OCI-LY3 (cell line): ENCODE measurements at regions not wholly inside any gene's neighbourhood (a gene's known extent, or its start where the extent isn't known, plus 50 kb on each side); places are given as distances from the start of the nearest gene placed in this dataset.

Experiments
- H2AFZ ChIP-seq: fragments of 200-600, 300-600 bp; shearing (Covaris generic); 2 replicates; pipeline ENCODE4 v1.6.0; 2014; ENCODE audit warnings: antibody characterized with exemption, low read depth, low read length
- H3K27ac ChIP-seq: fragments of 200-600, 300-600 bp; sonication (generic); 2 replicates; pipeline ENCODE4 v1.5.1; 2014; ENCODE audit warnings: mild to moderate bottlenecking, low read length, moderate library complexity, mixed read lengths
- H3K27me3 ChIP-seq: fragments of 200-600, 300-600 bp; sonication (generic); 2 replicates; pipeline ENCODE4 v1.6.1; 2014; ENCODE audit warnings: low read depth, low read length, mixed read lengths
- H3K36me3 ChIP-seq: fragments of 200-600, 300-600 bp; sonication (generic); replicated peaks from 2 replicates; pipeline ENCODE3; 2014; ENCODE audit warnings: low read depth, low read length, mixed read lengths
- H3K4me1 ChIP-seq: fragments of 300-600, 200-600 bp; sonication (generic); 2 replicates; pipeline ENCODE4 v1.6.1; 2014; ENCODE audit warnings: low read length, mixed read lengths
- H3K4me2 ChIP-seq: fragments of 200-600, 300-600 bp; sonication (generic); 2 replicates; pipeline ENCODE4 v1.6.1; 2014; ENCODE audit warnings: low read length, mixed read lengths
- H3K4me3 ChIP-seq: fragments of 300-600, 200-600 bp; sonication (generic); 2 replicates; pipeline ENCODE4 v1.5.1; 2014; ENCODE audit warnings: antibody characterized with exemption, mild to moderate bottlenecking, low read length, moderate library complexity
- H3K79me2 ChIP-seq: fragments of 300-600, 200-600 bp; shearing (Covaris generic); 2 replicates; pipeline ENCODE4 v1.6.1; 2014; ENCODE audit warnings: mild to moderate bottlenecking, low read length, mixed read lengths
- H3K9ac ChIP-seq: fragments of 300-600, 200-600 bp; shearing (Covaris generic); 2 replicates; pipeline ENCODE4 v1.6.0; 2014; ENCODE audit warnings: mild to moderate bottlenecking, low read length, moderate library complexity
- H3K9me3 ChIP-seq: fragments of 200-600, 300-600 bp; shearing (Covaris generic); 2 replicates; pipeline ENCODE4 v1.6.1; 2014; ENCODE audit warnings: low read length, mixed read lengths; ENCODE audit not compliant: insufficient read depth
- H4K20me1 ChIP-seq: fragments of 200-600, 300-600 bp; sonication (generic); 2 replicates; pipeline ENCODE4 v1.6.1; 2016; ENCODE audit warnings: low read length, mixed read lengths; ENCODE audit not compliant: insufficient read depth
- EZH2phosphoT487 ChIP-seq: fragments of 200-600 bp; shearing (Covaris generic); IDR thresholded peaks from 2 replicates; pipeline ENCODE4 v1.6.1; 2018; ENCODE audit warnings: antibody characterized with exemption, mixed run types, low read depth
- TF ChIP-seq, protein P1 (sequence below): fragments of 200-600, 300-600 bp; sonication (generic); IDR thresholded peaks from 2 replicates; pipeline ENCODE4 v1.5.1; 2014; ENCODE audit warnings: antibody characterized with exemption, low read length, low read depth

DNA sequence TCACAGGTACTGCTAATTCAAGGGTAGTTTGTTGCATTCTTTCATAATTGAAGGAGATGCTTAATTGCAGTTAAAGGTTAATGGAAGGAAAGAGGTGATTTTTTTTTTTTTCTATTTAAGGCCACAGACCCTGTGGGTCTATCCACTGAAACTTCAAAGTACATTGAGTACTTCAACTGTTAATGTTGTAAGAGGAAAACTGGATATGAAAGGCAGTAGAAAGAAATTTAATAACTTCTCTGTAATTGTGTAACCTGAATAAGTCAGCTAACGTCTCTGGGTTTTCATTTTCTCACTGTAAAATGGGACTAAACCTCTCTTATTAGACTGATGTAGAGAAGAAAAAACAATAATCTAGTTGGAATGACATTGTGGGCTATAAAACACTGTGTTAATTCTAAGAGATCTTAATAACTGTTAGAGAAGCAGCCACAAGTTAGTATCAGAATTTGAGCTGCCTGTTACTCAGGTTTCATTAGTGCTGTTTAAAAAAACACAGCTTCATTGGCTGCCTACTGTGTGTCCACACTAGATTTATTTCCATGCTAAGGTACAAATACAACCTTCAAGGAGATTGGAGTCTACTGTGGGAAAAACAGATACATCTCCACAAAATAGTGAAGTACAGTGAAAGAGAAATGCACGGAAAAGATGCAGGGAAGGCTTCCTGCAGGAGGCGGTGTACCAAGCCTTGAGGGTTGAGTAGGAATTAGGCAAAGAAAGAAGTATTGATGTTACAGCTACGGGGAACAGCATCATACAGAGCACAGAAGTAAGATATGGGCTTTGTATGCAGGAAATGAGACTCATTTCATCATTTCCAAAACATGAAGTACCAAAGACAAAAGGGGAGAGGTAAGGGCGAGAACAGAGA is 483.6 kb downstream of the TAFA4 start:
- Histone ChIP-seq H3K9me3 (no peaks in the 10 kb centered on the region), H3K27me3 (no peaks in the 10 kb centered on the region), H3K79me2 (no peaks in the 10 kb centered on the region), H3K36me3 (no peaks in the 10 kb centered on the region), H3K4me3 (no peak overlapping the region), H4K20me1 (no peaks in the 10 kb centered on the region), H3K4me1 (no peaks in the 10 kb centered on the region), H3K4me2 (no peak overlapping the region), H3K9ac (no peak overlapping the region), H2AFZ (no peak overlapping the region), H3K27ac (no peak overlapping the region)
- TF ChIP-seq EZH2phosphoT487 = no peak
- TF ChIP-seq, protein P1, sequence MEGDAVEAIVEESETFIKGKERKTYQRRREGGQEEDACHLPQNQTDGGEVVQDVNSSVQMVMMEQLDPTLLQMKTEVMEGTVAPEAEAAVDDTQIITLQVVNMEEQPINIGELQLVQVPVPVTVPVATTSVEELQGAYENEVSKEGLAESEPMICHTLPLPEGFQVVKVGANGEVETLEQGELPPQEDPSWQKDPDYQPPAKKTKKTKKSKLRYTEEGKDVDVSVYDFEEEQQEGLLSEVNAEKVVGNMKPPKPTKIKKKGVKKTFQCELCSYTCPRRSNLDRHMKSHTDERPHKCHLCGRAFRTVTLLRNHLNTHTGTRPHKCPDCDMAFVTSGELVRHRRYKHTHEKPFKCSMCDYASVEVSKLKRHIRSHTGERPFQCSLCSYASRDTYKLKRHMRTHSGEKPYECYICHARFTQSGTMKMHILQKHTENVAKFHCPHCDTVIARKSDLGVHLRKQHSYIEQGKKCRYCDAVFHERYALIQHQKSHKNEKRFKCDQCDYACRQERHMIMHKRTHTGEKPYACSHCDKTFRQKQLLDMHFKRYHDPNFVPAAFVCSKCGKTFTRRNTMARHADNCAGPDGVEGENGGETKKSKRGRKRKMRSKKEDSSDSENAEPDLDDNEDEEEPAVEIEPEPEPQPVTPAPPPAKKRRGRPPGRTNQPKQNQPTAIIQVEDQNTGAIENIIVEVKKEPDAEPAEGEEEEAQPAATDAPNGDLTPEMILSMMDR = no peak

DNA sequence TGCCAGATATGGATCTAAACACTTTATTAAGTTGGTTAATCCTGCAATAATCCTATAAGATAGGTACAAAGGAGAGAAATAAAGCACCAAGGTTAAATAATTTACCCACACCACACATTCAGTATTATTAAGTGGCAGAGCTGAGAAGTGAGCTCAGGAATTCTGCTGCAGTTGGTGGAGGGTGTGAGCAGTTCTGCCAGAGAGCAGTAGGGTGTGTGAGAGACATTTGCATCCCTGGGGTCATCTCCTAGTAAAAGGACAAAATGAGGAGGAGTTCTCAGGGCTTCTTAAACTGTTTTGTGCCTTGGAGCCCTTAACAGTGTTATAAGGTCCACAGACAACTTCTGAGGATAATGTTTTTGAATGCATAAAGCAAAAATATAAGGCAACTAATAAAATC is 484.5 kb downstream of the TAFA4 start:
- TF ChIP-seq, protein P1 = no peak
- no peak for TF ChIP-seq EZH2phosphoT487
- no peaks in the 10 kb centered on the region for H3K36me3 ChIP-seq
- H2AFZ ChIP-seq = no peak overlapping the region
- no peak overlapping the region for H3K9ac ChIP-seq
- H3K79me2 ChIP-seq = no peaks in the 10 kb centered on the region
- H3K4me2 ChIP-seq = no peak overlapping the region
- no peak overlapping the region for H3K27ac ChIP-seq
- no peak overlapping the region for H3K4me3 ChIP-seq
- no peaks in the 10 kb centered on the region for H4K20me1 ChIP-seq
- H3K4me1 ChIP-seq = no peaks in the 10 kb centered on the region
- no peaks in the 10 kb centered on the region for H3K27me3 ChIP-seq
- H3K9me3 ChIP-seq = no peaks in the 10 kb centered on the region

DNA sequence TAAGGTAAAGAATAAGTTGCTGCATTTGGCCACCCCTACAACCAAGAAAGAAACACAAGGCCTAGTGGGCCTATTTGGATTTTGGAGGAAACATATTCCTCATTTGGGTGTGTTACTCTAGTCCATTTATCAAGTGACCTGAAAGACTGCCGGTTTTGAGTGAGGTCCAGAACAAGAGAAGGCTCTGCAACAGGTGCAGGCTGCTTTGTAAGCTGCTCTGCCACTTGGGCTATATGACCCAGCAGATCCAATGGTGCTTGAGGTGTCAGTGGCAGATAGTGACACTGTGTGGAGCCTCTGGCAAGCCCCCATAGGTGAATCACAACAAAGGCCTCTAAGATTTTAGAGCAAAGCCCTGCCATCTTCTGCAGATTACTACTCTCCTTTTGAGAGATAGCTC is 491.3 kb downstream of the TAFA4 start:
- TF ChIP-seq, protein P1 = no peak
- TF ChIP-seq EZH2phosphoT487 = no peak
- Histone ChIP-seq H3K4me1 (no peaks in the 10 kb centered on the region), H3K9me3 (no peaks in the 10 kb centered on the region), H4K20me1 (no peaks in the 10 kb centered on the region), H3K4me2 (no peak overlapping the region), H3K27ac (no peak overlapping the region), H2AFZ (no peak overlapping the region), H3K36me3 (no peaks in the 10 kb centered on the region), H3K4me3 (no peak overlapping the region), H3K27me3 (no peaks in the 10 kb centered on the region), H3K9ac (no peak overlapping the region), H3K79me2 (no peaks in the 10 kb centered on the region)

DNA sequence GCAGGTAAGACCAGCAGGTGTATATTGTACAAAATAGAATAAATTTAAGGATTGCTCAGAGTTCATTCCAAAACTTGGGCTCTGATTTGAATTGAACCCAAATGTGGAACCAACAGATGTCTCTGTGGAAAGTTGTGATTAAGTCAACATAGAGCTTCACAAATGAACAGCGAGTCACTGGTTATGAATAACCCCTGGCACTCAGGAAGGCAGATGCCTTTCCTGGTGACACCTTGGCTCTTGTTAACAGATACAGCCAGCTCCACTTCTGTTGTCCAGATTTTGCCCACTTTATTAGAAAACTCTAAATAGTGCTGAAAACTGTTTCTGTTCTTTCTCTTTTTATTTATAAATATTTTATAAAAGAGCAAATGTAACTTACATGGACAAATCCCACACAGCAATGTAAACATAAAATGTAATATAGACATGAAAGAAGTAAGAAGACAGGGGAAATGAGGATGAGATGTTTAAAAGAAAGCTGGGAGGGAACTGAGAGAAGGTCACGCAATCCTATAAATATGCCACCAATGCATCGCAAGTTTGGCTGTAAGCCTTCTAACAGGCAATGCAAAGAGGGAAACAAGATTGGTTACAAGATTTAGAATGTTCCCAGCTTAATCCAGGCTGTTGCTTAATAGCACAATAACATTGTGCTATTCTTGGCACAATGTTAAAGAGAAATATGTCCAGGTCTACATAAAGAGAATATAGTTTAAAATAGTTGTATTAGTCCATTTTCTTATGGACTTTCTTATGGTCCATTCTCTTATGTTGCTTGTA is 495.5 kb downstream of the TAFA4 start:
- Histone ChIP-seq H3K27me3 (no peaks in the 10 kb centered on the region), H2AFZ (no peak overlapping the region)

More for the DNA sequence above, 495.5 kb downstream of the TAFA4 start:
- Histone ChIP-seq H3K27ac (no peak overlapping the region), H3K79me2 (no peaks in the 10 kb centered on the region), H3K9me3 (no peaks in the 10 kb centered on the region), H3K9ac (no peak overlapping the region), H3K4me2 (no peak overlapping the region), H3K4me3 (no peak overlapping the region), H4K20me1 (no peaks in the 10 kb centered on the region), H3K36me3 (no peaks in the 10 kb centered on the region), H3K4me1 (no peaks in the 10 kb centered on the region)
- TF ChIP-seq, protein P1 = no peak
- no peak for TF ChIP-seq EZH2phosphoT487
